HCT116 (cell line): ENCODE measurements at regions not wholly inside any gene's neighbourhood (a gene's known extent, or its start where the extent isn't known, plus 50 kb on each side); places are given as distances from the start of the nearest gene placed in this dataset.

Experiments used
- ATAC-seq: fragments of 200-7000 bp; cut with Tn5 transposase; 2 replicates; pipeline ENCODE4 v1.9.1; 2020; ENCODE audit warnings: mild to moderate bottlenecking, moderate library complexity
- BruUV-seq: library from RNA; stranded (reverse); fragments of 400-500 nt; replicated peaks from 2 replicates; lab custom pipeline; 2021; lab: Mats Ljungman, UMichigan
- CTCF ChIA-PET: fragments of 300-600 bp; sonication (Branson Sonifier 250); formaldehyde crosslinking; loops from one replicate; lab custom pipeline; 2021; ENCODE audit warnings: antibody characterized with exemption; lab: Charles Lee
- POLR2A ChIA-PET: fragments of 300-600, 350-600 bp; sonication (Branson Sonifier 250); formaldehyde crosslinking; loops from one replicate; lab custom pipeline; 2021; ENCODE audit warnings: antibody characterized with exemption; lab: Charles Lee
- RAD21 ChIA-PET, 2 experiments: fragments of 300-600 bp; sonication (Branson Sonifier 250); formaldehyde crosslinking; loops; one replicate each; lab custom pipeline; 2023; ENCODE audit warnings: low total read pairs in 2 of 2; ENCODE audit not compliant: uncharacterized antibody in 2 of 2, unreplicated experiment in 2 of 2, low non-redundant PET in 1 of 2; lab: Charles Lee
- DNase-seq: peaks from one replicate; pipeline ENCODE4 v3.0.0-alpha.2; 2010; ENCODE audit warnings: low read depth, low spot score
- H2AFZ ChIP-seq: fragments of 200-600 bp; shearing (Covaris generic), sonication (generic); 2 replicates; pipeline ENCODE4 v1.6.1; 2017; ENCODE audit warnings: low read depth, mixed run types, mixed read lengths, antibody characterized with exemption, low read length; ENCODE audit not compliant: poor library complexity, severe bottlenecking
- H3K27ac ChIP-seq: 2 replicates; pipeline ENCODE4 v1.5.1; 2012; ENCODE audit warnings: low read depth, low read length
- H3K27me3 ChIP-seq: fragments of 200-600 bp; sonication (generic); 2 replicates; pipeline ENCODE4 v1.6.1; 2016; ENCODE audit warnings: mixed run types, low read length, mixed read lengths; ENCODE audit not compliant: insufficient read depth
- H3K36me3 ChIP-seq, 2 experiments: fragments of 200-500 bp in 1 of 2; fragments of 200-600 bp in 1 of 2; sonication (Bioruptor generic) in 1 of 2; sonication (generic) in 1 of 2; 2 replicates each; pipeline versions ENCODE4 v1.5.1 to v1.6.1; 2014 to 2016; ENCODE audit warnings: low read length in 2 of 2, inconsistent platforms in 1 of 2, mixed read lengths in 1 of 2, mixed run types in 1 of 2; ENCODE audit not compliant: insufficient read depth in 2 of 2, control insufficient read depth in 1 of 2
- H3K4me1 ChIP-seq, 2 experiments: fragments of 200-600 bp in 1 of 2; sonication (generic) in 1 of 2; 2 replicates each; pipeline versions ENCODE4 v1.5.1 to v1.6.1; 2012 to 2017; ENCODE audit warnings: low read length in 2 of 2, inconsistent platforms in 1 of 2, mild to moderate bottlenecking in 1 of 2, mixed read lengths in 1 of 2, mixed run types in 1 of 2, moderate library complexity in 1 of 2; ENCODE audit not compliant: insufficient read depth in 2 of 2, control insufficient read depth in 1 of 2
- H3K4me2 ChIP-seq: fragments of 200-600 bp; sonication (generic); 2 replicates; pipeline ENCODE4 v1.6.1; 2017; ENCODE audit warnings: mixed run types, low read length, mixed read lengths
- H3K4me3 ChIP-seq, 2 experiments: fragments of 200-600 bp in 1 of 2; sonication (generic) in 1 of 2; replicated peaks in 1 of 2; 2 replicates each; pipeline ENCODE4 v1.5.1; 2011 to 2016; ENCODE audit warnings: low read length in 2 of 2, control low read depth in 1 of 2, low read depth in 1 of 2, mild to moderate bottlenecking in 1 of 2, mixed read lengths in 1 of 2, mixed run types in 1 of 2
- H3K79me2 ChIP-seq: fragments of 200-600 bp; sonication (generic); 2 replicates; pipeline ENCODE4 v1.6.1; 2017; ENCODE audit warnings: mild to moderate bottlenecking, mixed run types, low read length, moderate library complexity, mixed read lengths; ENCODE audit not compliant: insufficient read depth
- H3K9ac ChIP-seq: fragments of 200-600 bp; sonication (generic); 2 replicates; pipeline ENCODE4 v1.6.1; 2016; ENCODE audit warnings: low read length, mixed read lengths
- H3K9me2 ChIP-seq: fragments of 200-600 bp; sonication (generic), shearing (Covaris generic); 2 replicates; pipeline ENCODE4 v1.6.1; 2017; ENCODE audit warnings: mixed run types, mild to moderate bottlenecking, moderate library complexity; ENCODE audit not compliant: insufficient read depth
- H3K9me3 ChIP-seq, 2 experiments: fragments of 200-500 bp in 1 of 2; fragments of 200-600 bp in 1 of 2; sonication (Bioruptor generic) in 1 of 2; sonication (generic) in 1 of 2; 2 replicates each; pipeline ENCODE4 v1.6.1; 2014 to 2017; ENCODE audit warnings: low read length in 2 of 2, mixed read lengths in 2 of 2, inconsistent platforms in 1 of 2, low read depth in 1 of 2, mild to moderate bottlenecking in 1 of 2, mixed run types in 1 of 2, moderate library complexity in 1 of 2; ENCODE audit not compliant: control insufficient read depth in 1 of 2, insufficient read depth in 1 of 2
- H4K20me1 ChIP-seq: fragments of 200-600 bp; sonication (generic), shearing (Covaris generic); 2 replicates; pipeline ENCODE4 v1.6.1; 2017; ENCODE audit warnings: mixed run types, mild to moderate bottlenecking, moderate library complexity; ENCODE audit not compliant: insufficient read depth
- ATF3 ChIP-seq: IDR thresholded peaks from 2 replicates; pipeline ENCODE4 v1.6.1; 2012
- CBX3 ChIP-seq: IDR thresholded peaks from 2 replicates; pipeline ENCODE4 v1.6.1; 2012; ENCODE audit warnings: low read depth
- CEBPB ChIP-seq: IDR thresholded peaks from 2 replicates; pipeline ENCODE4 v1.6.1; 2012; ENCODE audit warnings: low read depth
- EGR1 ChIP-seq: IDR thresholded peaks from 2 replicates; pipeline ENCODE4 v1.6.1; 2012; ENCODE audit warnings: low read depth
- ELF1 ChIP-seq: IDR thresholded peaks from 2 replicates; pipeline ENCODE4 v1.6.1; 2012; ENCODE audit warnings: low read depth, borderline replicate concordance
- EZH2 ChIP-seq: fragments of 200-600 bp; sonication (generic); IDR thresholded peaks from 2 replicates; pipeline ENCODE4 v1.6.1; 2017; ENCODE audit warnings: antibody characterized with exemption, mixed run types
- FOSL1 ChIP-seq: IDR thresholded peaks from 2 replicates; pipeline ENCODE4 v1.6.1; 2012; ENCODE audit warnings: low read depth
- JUND ChIP-seq: IDR thresholded peaks from 2 replicates; pipeline ENCODE4 v1.6.1; 2012
- POLR2A ChIP-seq: IDR thresholded peaks from 2 replicates; pipeline ENCODE4 v1.7.0; 2011; ENCODE audit warnings: borderline replicate concordance; ENCODE audit not compliant: insufficient read depth, insufficient read length; ENCODE audit errors: extremely low read depth
- POLR2AphosphoS5 ChIP-seq: IDR thresholded peaks from 2 replicates; pipeline ENCODE4 v1.6.1; 2011; ENCODE audit warnings: mild to moderate bottlenecking, low read depth, low read length, moderate library complexity
- RAD21 ChIP-seq: IDR thresholded peaks from 2 replicates; pipeline ENCODE4 v1.6.1; 2012; ENCODE audit warnings: low read depth, mild to moderate bottlenecking
- REST ChIP-seq: IDR thresholded peaks from 2 replicates; pipeline ENCODE4 v1.6.1; 2012; ENCODE audit warnings: low read depth
- SIN3A ChIP-seq: IDR thresholded peaks from 2 replicates; pipeline ENCODE4 v1.6.1; 2012; ENCODE audit warnings: low read depth
- SP1 ChIP-seq: IDR thresholded peaks from 2 replicates; pipeline ENCODE4 v1.6.1; 2012; ENCODE audit warnings: low read depth
- TCF7L2 ChIP-seq: IDR thresholded peaks from 2 replicates; pipeline ENCODE4 v1.7.0; 2011; ENCODE audit warnings: borderline replicate concordance, inconsistent platforms; ENCODE audit not compliant: insufficient read depth, insufficient read length; ENCODE audit errors: extremely low read depth
- ZNF274 ChIP-seq: fragments of 200-500 bp; sonication (Bioruptor generic); IDR thresholded peaks from 2 replicates; pipeline ENCODE4 v1.6.1; 2014; ENCODE audit warnings: mild to moderate bottlenecking, low read depth, low read length, inconsistent platforms
- intact Hi-C: fragments of 100-400 bp; cut with micrococcal nuclease; formaldehyde crosslinking; loops from 2 replicates; pipeline ENCODE4 v1.10.0; 2022
- TF ChIP-seq, protein P1 (sequence below), 3 experiments: fragments of 200-600 bp in 1 of 3; sonication (generic) in 1 of 3; IDR thresholded peaks in 2 of 3; conservative IDR thresholded peaks in 1 of 3; 2 replicates each; pipeline ENCODE4 v1.5.1; 2012 to 2017; ENCODE audit warnings: low read depth in 2 of 3, low read length in 2 of 3, antibody characterized with exemption in 1 of 3, borderline replicate concordance in 1 of 3, control low read depth in 1 of 3, mild to moderate bottlenecking in 1 of 3, mixed read lengths in 1 of 3, mixed run types in 1 of 3, moderate library complexity in 1 of 3; ENCODE audit not compliant: insufficient read depth in 1 of 3
- TF ChIP-seq, protein P2 (sequence below): IDR thresholded peaks from 2 replicates; pipeline ENCODE4 v1.6.1; 2011; ENCODE audit warnings: mild to moderate bottlenecking, low read length, moderate library complexity; ENCODE audit not compliant: insufficient replicate concordance; ENCODE audit errors: extremely low read depth
- TF ChIP-seq, protein P3 (sequence below): IDR thresholded peaks from 2 replicates; pipeline ENCODE4 v1.6.1; 2012

GRCh38 chr6:51118792-51119191 is 300.1 kb downstream of the TFAP2B start:
- Histone ChIP-seq H3K9me3 (peaks cover 5 to 20% of the 10 kb centered on the region in 2 experiments; a peak in 2 of 4 replicates), H3K9me2 (no peaks in the 10 kb centered on the region), H4K20me1 (no peaks in the 10 kb centered on the region), H3K4me3 (no peak overlapping the region)
- no peak for ATAC-seq
- CTCF ChIA-PET: no interaction called here
- TF ChIP-seq RAD21 (no peak), CBX3 (no peak), FOSL1 (no peak), TCF7L2 (no peak), REST (no peak), EZH2 (no peak), ATF3 (no peak), SP1 (no peak), SIN3A (no peak), ELF1 (no peak), ZNF274 (no peak), POLR2AphosphoS5 (no peak), EGR1 (no peak), CEBPB (no peak), JUND (no peak), POLR2A (no peak)
- TF ChIP-seq, protein P1, sequence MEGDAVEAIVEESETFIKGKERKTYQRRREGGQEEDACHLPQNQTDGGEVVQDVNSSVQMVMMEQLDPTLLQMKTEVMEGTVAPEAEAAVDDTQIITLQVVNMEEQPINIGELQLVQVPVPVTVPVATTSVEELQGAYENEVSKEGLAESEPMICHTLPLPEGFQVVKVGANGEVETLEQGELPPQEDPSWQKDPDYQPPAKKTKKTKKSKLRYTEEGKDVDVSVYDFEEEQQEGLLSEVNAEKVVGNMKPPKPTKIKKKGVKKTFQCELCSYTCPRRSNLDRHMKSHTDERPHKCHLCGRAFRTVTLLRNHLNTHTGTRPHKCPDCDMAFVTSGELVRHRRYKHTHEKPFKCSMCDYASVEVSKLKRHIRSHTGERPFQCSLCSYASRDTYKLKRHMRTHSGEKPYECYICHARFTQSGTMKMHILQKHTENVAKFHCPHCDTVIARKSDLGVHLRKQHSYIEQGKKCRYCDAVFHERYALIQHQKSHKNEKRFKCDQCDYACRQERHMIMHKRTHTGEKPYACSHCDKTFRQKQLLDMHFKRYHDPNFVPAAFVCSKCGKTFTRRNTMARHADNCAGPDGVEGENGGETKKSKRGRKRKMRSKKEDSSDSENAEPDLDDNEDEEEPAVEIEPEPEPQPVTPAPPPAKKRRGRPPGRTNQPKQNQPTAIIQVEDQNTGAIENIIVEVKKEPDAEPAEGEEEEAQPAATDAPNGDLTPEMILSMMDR (IDR thresholded peaks at IDR 0.05 in 2 of 3, conservative IDR thresholded peaks at IDR 0.05 in 1 of 3; ENCODE audit: borderline replicate concordance in 1 of 3, insufficient read depth in 1 of 3, low read depth in 2 of 3, low read length in 2 of 3): no peak
- TF ChIP-seq, protein P2, sequence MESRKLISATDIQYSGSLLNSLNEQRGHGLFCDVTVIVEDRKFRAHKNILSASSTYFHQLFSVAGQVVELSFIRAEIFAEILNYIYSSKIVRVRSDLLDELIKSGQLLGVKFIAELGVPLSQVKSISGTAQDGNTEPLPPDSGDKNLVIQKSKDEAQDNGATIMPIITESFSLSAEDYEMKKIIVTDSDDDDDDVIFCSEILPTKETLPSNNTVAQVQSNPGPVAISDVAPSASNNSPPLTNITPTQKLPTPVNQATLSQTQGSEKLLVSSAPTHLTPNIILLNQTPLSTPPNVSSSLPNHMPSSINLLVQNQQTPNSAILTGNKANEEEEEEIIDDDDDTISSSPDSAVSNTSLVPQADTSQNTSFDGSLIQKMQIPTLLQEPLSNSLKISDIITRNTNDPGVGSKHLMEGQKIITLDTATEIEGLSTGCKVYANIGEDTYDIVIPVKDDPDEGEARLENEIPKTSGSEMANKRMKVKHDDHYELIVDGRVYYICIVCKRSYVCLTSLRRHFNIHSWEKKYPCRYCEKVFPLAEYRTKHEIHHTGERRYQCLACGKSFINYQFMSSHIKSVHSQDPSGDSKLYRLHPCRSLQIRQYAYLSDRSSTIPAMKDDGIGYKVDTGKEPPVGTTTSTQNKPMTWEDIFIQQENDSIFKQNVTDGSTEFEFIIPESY: no peak
- TF ChIP-seq, protein P3, sequence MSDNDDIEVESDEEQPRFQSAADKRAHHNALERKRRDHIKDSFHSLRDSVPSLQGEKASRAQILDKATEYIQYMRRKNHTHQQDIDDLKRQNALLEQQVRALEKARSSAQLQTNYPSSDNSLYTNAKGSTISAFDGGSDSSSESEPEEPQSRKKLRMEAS: no peak
- TF ChIP-seq, all 23 proteins: peak for 0
- ChIA-PET POLR2A (no interaction called here), RAD21 (no interaction called here)
- no peak overlapping the region for H3K27ac ChIP-seq
- BruUV-seq: no TSS peak
- no peaks in the 10 kb centered on the region for H3K27me3 ChIP-seq
- H3K4me1 ChIP-seq: no peaks in the 10 kb centered on the region
- H3K36me3 ChIP-seq: no peaks in the 10 kb centered on the region
- no peaks in the 10 kb centered on the region for H3K79me2 ChIP-seq
- no peak overlapping the region for H3K4me2 ChIP-seq
- no peak for DNase-seq
- no peak overlapping the region for H2AFZ ChIP-seq
- intact Hi-C loops: no loop called here
- H3K9ac ChIP-seq: no peak overlapping the region
